HG02943 (cell line): ENCODE measurements at regions not wholly inside any gene's neighbourhood (a gene's known extent, or its start where the extent isn't known, plus 50 kb on each side); places are given as distances from the start of the nearest gene placed in this dataset.

Experiments used
- ATAC-seq: cut with Tn5 transposase; IDR thresholded peaks from one replicate; pipeline ENCODE4 v1.9.1; 2021; ENCODE audit warnings: mild to moderate bottlenecking, low read depth, moderate library complexity; ENCODE audit not compliant: unreplicated experiment

DNA sequence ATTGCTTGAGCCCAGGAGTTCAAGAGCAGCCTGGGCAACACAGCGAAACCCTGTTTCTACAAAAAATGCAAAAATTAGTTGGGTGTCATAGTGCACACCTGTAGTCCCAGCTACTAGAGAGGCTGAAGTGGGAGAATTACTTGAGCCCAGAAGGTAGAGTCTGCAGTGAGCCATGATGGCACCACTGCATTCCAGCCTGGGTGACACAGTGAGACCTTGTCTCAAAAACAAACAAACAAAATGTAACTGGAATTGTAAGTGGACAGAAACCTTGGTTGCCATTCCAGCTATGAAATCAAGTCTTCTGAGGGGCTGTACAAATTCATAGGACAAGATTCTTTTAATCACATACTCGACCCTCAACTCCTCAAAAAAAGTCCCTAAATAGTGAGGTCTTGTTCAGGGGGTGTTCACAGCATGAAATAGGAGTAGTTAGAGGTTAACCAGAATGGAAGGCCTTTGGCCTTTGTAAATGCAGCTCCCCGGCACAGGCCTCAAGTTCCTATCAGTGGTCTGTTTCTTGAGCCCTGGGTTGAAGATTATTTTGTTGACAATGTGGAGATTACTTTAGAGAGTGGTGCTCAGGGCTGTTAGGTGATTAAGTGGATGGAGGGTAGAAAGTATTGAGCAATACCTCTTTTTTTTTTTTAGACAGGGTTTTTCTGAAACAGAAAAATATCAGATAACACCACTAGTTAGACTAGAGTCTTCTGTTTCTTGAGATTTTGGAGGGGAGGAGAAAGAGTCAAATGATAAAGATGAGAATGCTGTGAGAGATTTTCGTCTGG, 138.7 kb upstream of the ZNF648 start:
- ATAC-seq: no peak

DNA sequence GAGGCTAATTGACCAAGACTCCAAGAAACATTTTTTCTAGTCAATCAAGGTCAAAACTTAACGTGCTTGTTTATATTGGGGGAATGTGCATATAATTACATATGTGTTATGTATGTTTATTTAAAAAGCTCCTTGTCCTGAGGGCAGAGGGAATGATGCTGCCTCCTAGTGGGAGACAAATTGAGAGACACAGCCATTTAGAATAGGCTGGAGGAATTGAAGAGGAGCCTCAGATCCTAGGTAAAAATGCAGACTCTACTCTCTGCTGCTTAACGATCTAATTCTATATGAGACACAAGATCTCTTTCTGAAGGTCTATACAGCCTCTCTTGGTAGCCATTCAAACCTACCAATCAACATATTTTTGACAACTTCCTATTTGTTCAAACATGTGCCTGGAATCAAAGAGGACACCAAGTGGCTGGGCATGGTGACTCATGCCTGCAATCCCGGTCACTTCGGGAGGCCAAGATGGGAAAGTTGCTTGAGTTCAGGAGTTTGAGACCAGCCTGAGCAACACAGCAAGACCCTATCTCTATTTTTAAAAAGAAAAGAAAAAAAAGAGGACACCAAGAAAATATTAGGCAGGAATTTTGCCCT, 136.6 kb upstream of the ZNF648 start:
- ATAC-seq: no peak

DNA sequence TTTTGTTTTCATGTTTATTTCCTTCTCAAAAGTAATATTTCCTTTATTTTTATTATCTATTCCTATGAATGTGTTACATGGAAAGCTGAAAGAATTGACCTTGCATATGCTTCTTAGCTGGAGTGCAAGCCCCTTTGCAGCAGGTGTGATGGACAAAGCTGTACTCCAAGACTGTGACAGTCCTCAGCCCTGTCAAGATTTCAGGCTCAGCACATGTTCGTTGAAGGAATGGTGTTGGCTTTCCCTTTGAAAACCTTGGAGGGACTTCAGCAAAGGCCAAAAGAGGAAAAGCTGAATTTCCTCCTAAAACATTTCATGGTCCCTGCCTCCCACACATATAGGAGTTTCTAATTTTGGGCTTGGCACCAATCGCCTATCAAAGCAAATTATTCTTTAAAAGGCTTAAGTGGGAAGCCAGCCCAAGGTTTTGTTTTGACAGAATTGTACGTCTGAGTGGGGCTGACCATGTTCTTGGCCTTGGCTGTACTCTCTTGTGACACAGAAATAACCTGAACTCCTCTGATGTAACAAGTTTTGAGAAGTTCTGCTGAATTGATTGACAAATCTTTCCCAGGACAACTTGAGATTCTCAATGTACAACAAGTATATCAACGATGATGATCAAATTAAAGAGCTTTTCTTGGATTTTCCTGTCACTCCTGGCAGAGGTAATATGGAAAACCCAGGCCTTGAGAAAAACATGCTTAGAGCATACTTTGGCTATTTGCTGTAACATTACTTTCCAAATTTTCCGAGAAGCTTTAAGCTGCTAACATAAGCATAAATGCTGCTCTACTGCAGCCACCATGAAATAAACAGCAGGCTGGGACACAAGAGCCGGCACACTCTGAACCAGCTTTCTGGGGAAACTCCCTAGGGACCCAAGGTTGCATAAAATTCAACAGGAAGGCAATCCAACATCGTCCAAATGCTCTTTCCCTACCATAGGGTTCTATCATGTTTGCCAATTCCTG, 135.7 kb upstream of the ZNF648 start:
- no peak for ATAC-seq

DNA sequence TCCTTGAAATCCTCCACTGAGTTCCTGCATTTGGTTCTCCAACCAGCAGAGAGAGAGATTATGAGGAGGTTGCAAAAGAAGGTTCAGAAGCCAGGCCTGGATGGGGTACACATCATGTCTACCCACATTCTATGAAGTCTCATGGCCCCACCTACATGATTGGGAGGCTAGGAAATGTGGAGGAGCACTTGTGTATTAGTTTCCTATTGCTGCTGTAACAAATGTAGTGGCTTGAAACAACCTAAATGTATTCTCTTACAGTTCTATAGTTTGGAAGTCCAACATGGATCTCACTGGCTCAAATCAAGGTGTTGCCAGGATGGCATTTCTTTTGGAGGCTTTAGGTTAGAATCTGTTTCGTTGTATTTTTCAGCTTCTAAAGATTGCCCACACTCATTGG, 134.2 kb upstream of the ZNF648 start:
- no peak for ATAC-seq

DNA sequence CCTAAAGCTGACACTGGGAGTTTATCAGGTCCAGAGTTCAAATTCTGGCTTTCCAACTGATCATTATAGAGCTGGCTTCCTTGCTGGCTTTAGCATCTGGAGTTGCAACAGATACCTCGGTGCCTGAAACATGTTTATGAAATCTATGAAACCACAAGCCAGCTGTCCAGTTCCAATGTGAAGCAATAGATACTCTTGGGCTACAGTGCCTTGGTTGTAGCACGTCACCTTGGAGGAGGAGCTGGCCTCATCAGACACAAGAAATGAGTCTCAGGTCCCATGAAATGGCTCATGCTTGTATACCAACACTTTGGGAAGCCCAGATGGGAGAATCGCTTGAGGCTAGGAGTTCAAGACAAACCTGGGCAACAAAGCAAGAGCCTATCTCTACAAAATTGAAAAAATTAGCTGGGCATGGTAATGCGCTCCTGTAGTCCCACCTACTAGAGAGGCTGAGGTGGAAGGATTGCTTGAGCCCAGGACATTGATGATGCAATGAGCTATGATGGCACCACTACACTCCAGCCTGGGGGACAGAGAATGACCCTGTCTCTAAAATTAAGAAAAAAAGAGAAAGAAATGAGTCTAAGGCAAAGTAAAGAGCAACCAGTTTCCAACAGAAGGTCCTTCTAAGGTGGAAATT, 132.5 kb upstream of the ZNF648 start:
- no peak for ATAC-seq

DNA sequence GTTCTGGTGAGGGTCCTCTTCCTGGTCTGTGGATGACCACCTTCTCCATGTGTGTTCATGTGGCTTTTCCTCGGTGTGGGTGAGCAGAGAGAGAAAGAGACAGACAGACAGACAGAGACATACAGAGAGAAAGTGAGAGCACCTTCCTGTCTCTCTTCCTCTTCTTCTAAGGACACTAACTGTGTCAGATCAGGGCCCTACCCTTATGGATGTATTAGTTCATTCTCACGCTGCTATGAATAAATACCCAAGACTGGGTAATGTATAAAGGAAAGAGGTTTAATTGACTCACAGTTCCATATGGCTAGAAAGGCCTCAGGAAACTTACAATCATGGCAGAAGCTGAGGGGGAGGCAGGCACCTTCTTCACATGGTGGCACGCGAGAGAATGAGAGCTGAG, 131.5 kb upstream of the ZNF648 start:
- ATAC-seq: no peak

DNA sequence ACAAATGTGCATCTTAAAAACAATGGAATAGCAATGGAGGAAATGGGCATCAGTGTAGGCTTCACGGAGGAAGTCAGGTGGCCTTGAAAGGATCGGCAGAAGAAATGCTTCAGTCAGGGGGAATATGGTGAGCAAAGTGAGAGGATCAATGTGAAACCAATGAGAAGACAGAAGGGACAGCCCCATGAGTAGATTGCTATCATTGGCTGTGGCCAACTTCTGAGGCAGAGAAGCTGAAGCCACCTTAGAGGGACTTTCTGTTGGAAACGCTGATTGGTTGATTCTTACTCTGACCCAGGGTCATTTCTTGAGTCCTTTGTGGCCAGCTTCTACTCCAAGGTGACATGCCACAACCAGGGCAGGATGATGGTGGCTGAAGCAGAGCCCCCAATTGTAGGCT, 130.7 kb upstream of the ZNF648 start:
- no peak for ATAC-seq

DNA sequence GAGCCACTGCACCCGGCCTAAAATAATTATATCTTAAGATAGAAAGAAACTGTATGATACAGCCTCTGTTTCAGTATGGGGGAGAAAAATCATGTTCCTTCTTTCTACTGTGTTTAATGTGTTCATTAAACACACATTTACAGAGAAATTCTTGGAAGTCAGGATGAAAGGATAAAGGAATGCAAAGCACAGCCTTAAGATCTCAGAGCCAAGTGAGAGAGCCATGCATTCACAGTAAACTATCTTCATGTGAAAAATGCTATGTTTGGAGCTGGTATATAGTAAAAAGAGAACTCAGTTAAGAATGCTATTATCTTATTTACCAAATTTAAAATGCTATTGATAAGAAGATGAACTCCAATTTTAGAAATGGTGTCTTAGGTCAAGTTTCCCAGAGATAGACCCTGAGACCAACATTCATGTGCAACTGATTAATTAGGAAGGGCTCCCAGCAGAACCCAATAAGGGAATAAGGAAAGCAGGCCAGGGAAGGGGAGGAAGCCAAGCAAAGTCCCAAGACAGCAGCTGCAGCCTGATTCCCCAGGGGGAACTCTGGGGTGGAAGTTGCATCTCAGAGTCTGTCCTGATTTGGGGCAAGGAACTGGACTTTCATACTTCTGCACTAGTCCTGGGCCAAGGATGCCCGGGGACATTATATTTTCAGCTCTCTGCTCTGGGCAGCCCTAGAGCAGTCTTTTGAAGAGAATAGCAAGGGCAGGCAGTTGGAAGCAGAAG, 130.0 kb upstream of the ZNF648 start:
- ATAC-seq: no peak

DNA sequence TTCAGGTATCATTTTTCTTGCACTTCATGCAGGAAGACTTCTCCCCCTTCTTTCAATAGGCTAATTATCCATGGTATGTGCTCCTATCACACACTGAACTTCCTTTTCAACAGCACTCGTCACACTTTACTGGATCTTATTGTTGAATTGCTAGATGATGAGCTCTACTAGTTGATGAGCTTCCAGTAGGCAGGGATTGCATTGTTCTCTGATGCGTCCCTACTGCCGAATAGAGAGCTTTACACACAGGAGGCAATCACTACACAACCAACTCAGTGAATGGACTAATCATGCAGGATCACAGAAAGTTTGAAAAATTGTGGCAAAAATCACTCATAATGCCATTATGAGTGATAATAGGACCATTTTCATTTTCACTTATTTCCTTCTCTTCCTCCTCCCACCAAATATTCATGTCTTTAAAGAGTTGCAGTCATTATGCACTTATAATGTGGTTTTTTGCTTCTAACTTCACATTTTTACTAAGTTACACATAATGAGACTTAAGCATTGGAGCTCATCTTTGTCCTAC, 128.1 kb upstream of the ZNF648 start:
- no peak for ATAC-seq

DNA sequence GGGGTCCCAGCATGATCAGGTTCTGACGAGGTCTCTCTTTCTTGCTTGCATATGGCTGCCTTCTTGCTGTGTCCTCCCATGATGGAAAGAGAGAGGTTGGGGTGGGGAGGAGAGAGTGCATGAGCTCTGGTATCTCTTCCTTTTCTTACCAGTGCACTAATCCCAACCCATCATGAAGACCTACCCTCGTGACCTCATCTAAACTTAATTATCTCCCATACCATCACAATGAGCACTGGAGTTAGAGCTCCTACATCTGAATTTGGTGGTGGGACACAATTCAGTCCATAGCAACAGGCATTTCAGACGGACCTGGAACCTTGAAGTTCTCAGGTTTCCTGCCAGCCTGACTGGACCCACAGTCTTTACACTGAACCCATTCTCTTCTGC, 125.2 kb upstream of the ZNF648 start:
- ATAC-seq: no peak

DNA sequence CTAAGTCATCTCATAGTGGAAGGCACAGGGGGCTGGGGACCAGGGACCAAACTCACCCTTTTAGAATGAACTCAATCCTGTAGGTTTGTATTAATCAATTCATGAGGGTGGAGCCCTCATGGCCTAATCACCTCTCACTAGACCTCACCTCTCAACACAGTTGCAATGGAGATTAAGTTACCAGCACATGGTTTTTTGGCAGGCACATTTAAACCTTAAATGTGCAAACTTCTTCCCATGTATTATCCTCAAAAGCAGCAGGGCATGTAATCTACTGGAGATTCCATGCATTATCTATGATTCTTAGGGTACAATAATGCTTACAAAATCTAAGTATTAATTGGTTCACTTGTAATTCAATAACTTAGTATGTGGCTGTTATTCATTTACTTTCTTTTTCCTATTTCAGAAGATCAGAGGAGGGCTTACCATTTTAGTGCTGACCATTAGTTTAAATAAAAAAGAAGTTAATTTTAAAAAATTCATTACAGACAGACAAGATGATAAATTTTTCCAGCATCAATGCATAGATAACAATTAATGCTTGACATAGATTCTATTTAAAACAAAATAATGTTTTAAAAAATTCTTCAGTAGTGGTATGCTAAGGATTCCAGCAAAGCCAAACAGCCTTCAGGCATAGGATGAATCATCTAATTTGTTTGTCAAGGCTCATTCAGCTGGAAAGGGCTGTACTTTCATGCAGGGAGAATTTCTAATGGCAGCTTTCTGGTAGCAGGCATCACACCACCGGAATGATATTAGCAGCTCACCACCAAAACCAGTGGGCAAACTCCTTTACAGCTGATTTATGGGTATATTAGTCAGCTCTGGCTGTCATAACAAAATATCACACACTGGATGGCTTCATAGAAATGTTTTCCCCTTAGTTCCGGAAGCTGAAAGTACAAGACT, 124.6 kb upstream of the ZNF648 start:
- ATAC-seq: no peak

DNA sequence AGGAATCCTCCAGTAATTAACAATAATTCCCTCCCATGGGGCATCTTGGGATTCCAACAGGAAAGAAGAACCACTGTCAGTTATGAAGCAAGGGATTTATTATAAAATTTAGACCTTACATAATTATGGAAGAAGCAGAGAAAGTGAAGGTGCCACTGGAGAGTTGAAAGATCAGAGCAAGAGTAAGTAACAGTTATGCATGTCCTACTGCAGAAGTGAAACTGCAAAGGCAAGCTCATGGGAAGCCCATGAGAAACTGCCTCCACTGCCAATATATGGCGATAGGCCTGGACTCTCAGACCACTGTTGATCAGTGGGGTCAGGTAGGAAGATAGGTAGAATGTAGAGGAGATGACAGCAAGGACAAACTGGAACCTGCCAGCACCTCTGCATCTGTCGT, 123.6 kb upstream of the ZNF648 start:
- ATAC-seq: no peak

DNA sequence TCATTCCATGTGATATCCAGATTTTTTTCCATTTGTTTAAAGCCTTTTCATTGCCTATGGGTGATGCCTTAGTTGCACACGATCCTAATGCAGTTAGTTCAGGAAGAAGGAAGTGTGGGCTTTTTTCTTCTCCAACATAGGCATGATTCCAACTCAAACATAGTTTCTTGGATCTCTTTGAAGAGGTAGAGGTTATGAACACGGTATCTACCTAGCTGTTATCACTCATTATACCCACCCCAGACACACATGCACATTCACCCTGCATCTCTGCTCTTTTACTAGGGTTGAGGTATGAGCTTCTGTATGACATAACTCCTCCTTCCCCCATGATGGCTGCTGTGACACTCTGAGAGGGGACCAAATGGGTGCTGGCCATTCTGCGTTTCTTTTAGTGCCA, 122.1 kb upstream of the ZNF648 start:
- ATAC-seq: no peak

DNA sequence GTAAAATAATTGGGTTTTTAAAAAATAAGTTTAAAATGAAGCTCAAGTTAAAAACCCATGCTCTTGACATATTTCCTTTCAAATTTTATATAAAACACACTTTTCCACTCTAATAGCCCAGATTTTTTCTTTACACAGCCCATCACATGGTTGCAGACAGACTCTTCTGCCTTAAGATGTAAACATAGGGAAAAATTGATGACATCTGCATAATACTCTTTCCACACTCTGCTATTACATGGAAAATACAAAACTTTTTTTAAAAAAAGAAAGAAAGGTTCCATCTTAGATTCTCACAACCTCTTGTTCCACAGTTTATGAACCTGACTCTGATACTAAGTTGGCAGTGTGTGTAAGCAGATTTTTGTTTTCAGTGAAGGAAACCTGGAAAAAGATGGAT, 120.8 kb upstream of the ZNF648 start:
- no peak for ATAC-seq

DNA sequence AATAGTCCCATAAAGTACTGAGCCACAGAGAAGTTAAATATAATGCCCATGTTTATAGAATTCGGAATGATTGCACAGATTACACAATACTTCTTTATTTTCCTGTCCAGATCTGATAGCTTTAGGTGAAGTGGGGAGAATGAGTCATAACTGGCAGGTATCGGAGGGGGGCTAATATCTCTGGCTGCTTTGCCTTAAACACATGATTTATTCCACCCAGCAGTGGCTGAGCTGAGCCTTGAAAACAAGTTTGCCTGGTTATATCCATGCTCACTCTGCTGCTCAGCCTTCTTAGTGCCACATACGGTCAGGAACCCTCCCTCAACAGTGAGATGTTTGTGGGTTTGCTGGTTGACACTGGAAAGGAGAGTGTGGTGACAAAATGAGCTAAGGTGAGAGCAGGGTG, 119.7 kb upstream of the ZNF648 start:
- no peak for ATAC-seq

DNA sequence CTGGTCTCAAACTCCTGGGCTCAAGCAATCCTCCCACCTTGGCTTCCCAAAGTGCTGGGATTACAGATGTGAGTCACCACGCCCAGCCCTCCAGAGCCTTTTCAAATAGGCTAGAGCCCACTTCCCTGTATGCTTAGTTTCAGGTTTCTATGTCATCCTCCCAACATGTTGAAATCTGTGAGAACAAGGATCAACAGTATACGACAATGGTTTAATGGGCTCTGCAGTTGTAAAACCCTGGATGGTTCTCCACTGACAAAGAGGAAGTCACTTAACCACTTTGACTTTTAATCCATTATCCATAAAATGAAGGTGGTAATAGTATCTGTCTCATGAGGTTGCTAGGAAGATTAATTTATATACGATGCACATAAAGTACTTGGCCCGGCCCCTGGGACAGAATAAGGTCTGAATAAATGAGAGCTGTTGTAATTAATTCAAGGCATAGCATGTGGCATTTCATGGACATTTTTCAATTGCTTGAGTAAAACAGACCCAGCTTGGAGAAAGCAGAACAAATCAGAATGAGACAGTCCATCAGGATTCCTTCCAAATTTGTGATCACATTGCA, 113.9 kb upstream of the ZNF648 start:
- ATAC-seq: no peak

DNA sequence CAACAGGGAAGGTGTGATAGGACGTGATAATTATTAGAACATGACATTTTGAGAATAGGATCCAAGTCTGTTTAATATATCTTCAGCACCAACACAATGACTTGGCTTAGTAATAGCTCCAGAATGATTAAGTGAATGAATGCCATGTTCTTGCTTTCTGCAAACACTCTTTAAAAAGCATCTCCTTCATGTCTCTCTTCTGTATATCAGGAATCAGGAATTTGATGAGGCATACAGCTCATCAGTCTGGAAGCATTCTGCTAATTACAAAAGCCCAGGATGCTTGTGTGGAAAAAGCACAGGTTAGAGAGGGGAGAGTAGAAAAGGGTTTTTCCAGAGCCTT, 113.0 kb upstream of the ZNF648 start:
- no peak for ATAC-seq

DNA sequence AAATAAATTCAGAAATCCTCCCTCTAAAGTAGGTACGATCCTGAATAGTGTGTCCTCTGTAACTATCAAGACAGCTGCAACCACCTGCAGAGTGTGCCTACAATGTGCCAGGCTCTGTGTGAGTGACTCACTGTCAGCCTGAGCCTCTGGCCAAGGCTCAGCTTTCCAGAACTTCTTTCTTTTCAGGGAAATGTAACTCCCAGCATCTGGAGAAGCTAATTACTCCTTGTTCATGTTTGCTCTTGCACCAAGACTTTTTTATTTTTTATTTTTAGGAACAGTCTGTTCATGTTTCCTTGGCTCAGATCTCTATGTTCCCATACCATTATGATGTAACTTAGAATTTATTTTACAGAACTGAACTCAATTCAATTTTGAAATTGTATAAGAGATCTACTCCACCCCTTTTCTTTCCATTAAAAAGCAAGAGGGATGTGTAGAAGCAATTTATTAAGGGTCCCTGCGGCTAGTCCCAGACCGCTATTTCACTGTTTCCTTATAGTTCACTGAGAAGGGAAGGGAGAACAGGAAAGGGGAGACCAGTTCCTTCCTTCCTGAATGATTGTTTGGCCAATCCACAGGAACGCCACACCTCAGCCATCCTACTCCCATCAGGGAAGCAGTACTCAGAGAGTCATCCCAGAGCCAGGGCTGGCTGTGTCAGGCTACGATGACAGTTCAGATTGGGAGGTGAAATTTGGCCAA, 112.4 kb upstream of the ZNF648 start:
- ATAC-seq: no peak
